ENCODE measurements at regions not wholly inside any gene's neighbourhood (a gene's known extent, or its start where the extent isn't known, plus 50 kb on each side); places are given as distances from the start of the nearest gene placed in this dataset.
"Not testable (repeated sequence)": the region's sequence is repeated elsewhere in the genome, so short reads cannot be mapped to it uniquely, and the experiment has no call there.

- Histone ChIP-seq H3K4me1 (ENCODE audit: control insufficient read depth, insufficient read depth, low read length) (no peaks in the 10 kb centered on the region), H3K27me3 (ENCODE audit: control insufficient read depth, insufficient read depth, low read length) (no peaks in the 10 kb centered on the region), H3K4me3 (ENCODE audit: low read length) (no peak overlapping the region), H3K9me3 (replicated peaks; ENCODE audit: control insufficient read depth, low read depth, low read length) (no peaks in the 10 kb centered on the region), H3K36me3 (ENCODE audit: control insufficient read depth, insufficient read depth, low read length) (no peaks in the 10 kb centered on the region), H3K27ac (ENCODE audit: low read length) (no peak overlapping the region)
- no peak for DNase-seq
- WGBS (ENCODE audit: insufficient coverage) = no CpG with 5 or more reads among the region's 3 CpGs
Measured at GRCh38 chr1:187054862-187055757, 226.4 kb downstream of the PLA2G4A start.

- Histone ChIP-seq H3K4me1 (ENCODE audit: control insufficient read depth, insufficient read depth, low read length) (no peaks in the 10 kb centered on the region), H3K27ac (ENCODE audit: low read length) (no peak overlapping the region), H3K4me3 (ENCODE audit: low read length) (no peak overlapping the region), H3K36me3 (ENCODE audit: control insufficient read depth, insufficient read depth, low read length) (no peaks in the 10 kb centered on the region), H3K27me3 (ENCODE audit: control insufficient read depth, insufficient read depth, low read length) (no peaks in the 10 kb centered on the region), H3K9me3 (replicated peaks; ENCODE audit: control insufficient read depth, low read depth, low read length) (no peaks in the 10 kb centered on the region)
- WGBS (ENCODE audit: insufficient coverage) = no CpG with 5 or more reads among the region's 2 CpGs
- DNase-seq = no peak
Measured at GRCh38 chr1:187063271-187063670, 234.5 kb downstream of the PLA2G4A start.

GRCh38 chr1:187067160-187067559, 238.4 kb downstream of the PLA2G4A start:
- Histone ChIP-seq H3K27ac (ENCODE audit: low read length) (no peak overlapping the region), H3K27me3 (ENCODE audit: control insufficient read depth, insufficient read depth, low read length) (no peaks in the 10 kb centered on the region), H3K9me3 (replicated peaks; ENCODE audit: control insufficient read depth, low read depth, low read length) (no peaks in the 10 kb centered on the region), H3K4me1 (ENCODE audit: control insufficient read depth, insufficient read depth, low read length) (no peaks in the 10 kb centered on the region), H3K36me3 (ENCODE audit: control insufficient read depth, insufficient read depth, low read length) (no peaks in the 10 kb centered on the region), H3K4me3 (ENCODE audit: low read length) (no peak overlapping the region)
- WGBS (ENCODE audit: insufficient coverage) = no CpG with 5 or more reads among the region's 1 CpG
- peak; percentile 11 for DNase-seq

DNA sequence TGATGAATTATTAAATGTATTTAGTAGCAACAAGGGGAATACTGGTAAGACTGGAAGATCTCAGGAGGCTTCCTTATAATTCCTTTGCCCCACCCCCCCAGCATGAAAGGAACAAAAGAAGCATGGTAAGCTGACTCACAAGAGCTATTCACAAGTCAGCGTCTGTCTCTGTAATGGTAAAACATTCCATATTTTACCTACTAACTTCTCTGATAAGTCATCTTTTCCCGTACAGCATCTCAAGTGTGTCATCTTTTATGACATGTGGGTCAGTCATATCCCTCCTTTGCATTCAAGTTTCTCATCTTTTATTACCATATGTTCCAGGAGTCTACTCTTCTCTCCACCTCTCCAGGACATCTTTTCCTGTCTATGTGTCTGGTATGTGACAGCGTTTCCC, 241.3 kb downstream of the PLA2G4A start:
- H3K4me1 ChIP-seq (ENCODE audit: control insufficient read depth, insufficient read depth, low read length) = no peaks in the 10 kb centered on the region
- no peaks in the 10 kb centered on the region for H3K27me3 ChIP-seq (ENCODE audit: control insufficient read depth, insufficient read depth, low read length)
- H3K27ac ChIP-seq (ENCODE audit: low read length) = no peak overlapping the region
- no peak for DNase-seq
- H3K9me3 ChIP-seq (replicated peaks; ENCODE audit: control insufficient read depth, low read depth, low read length) = no peaks in the 10 kb centered on the region
- WGBS (ENCODE audit: insufficient coverage) = 43% methylated on average over 1 of the region's 3 CpGs
- H3K4me3 ChIP-seq (ENCODE audit: low read length) = no peak overlapping the region
- H3K36me3 ChIP-seq (ENCODE audit: control insufficient read depth, insufficient read depth, low read length) = no peaks in the 10 kb centered on the region

GRCh38 chr1:187072262-187073034, 243.7 kb downstream of the PLA2G4A start:
- peak overlapping the region; percentile 13 for H3K4me3 ChIP-seq (ENCODE audit: low read length)
- not testable (repeated sequence) for H3K9me3 ChIP-seq (replicated peaks; ENCODE audit: control insufficient read depth, low read depth, low read length); H3K27me3 ChIP-seq (ENCODE audit: control insufficient read depth, insufficient read depth, low read length); H3K27ac ChIP-seq (ENCODE audit: low read length); DNase-seq; H3K4me1 ChIP-seq (ENCODE audit: control insufficient read depth, insufficient read depth, low read length); H3K36me3 ChIP-seq (ENCODE audit: control insufficient read depth, insufficient read depth, low read length)
- 73% methylated on average over 17 of the region's 29 CpGs for WGBS (ENCODE audit: insufficient coverage)

- 49% methylated on average over 10 of the region's 13 CpGs for WGBS (ENCODE audit: insufficient coverage)
- H3K4me3 ChIP-seq (ENCODE audit: low read length) = peak overlapping the region; percentile 13
Measured at GRCh38 chr1:187073035-187073560, 244.3 kb downstream of the PLA2G4A start.

GRCh38 chr1:187073634-187074245, 245.0 kb downstream of the PLA2G4A start:
- not testable (repeated sequence) for H3K27ac ChIP-seq (ENCODE audit: low read length); H3K4me3 ChIP-seq (ENCODE audit: low read length); H3K36me3 ChIP-seq (ENCODE audit: control insufficient read depth, insufficient read depth, low read length); DNase-seq; H3K27me3 ChIP-seq (ENCODE audit: control insufficient read depth, insufficient read depth, low read length); H3K4me1 ChIP-seq (ENCODE audit: control insufficient read depth, insufficient read depth, low read length); H3K9me3 ChIP-seq (replicated peaks; ENCODE audit: control insufficient read depth, low read depth, low read length)
- WGBS (ENCODE audit: insufficient coverage) = 96% methylated on average over 23 of the region's 35 CpGs

More at GRCh38 chr1:187073035-187073560, 244.3 kb downstream of the PLA2G4A start:
- not testable (repeated sequence) for H3K27ac ChIP-seq (ENCODE audit: low read length); H3K9me3 ChIP-seq (replicated peaks; ENCODE audit: control insufficient read depth, low read depth, low read length); DNase-seq; H3K36me3 ChIP-seq (ENCODE audit: control insufficient read depth, insufficient read depth, low read length); H3K27me3 ChIP-seq (ENCODE audit: control insufficient read depth, insufficient read depth, low read length); H3K4me1 ChIP-seq (ENCODE audit: control insufficient read depth, insufficient read depth, low read length)

GRCh38 chr1:187074445-187075048, 245.8 kb downstream of the PLA2G4A start:
- Histone ChIP-seq H3K36me3 (ENCODE audit: control insufficient read depth, insufficient read depth, low read length) (no peaks in the 10 kb centered on the region), H3K4me1 (ENCODE audit: control insufficient read depth, insufficient read depth, low read length) (no peaks in the 10 kb centered on the region), H3K27ac (ENCODE audit: low read length) (no peak overlapping the region), H3K27me3 (ENCODE audit: control insufficient read depth, insufficient read depth, low read length) (no peaks in the 10 kb centered on the region), H3K9me3 (replicated peaks; ENCODE audit: control insufficient read depth, low read depth, low read length) (no peaks in the 10 kb centered on the region), H3K4me3 (ENCODE audit: low read length) (no peak overlapping the region)
- no peak for DNase-seq
- WGBS (ENCODE audit: insufficient coverage) = 93% methylated on average over 9 of the region's 10 CpGs

- no CpG with 5 or more reads among the region's 2 CpGs for WGBS (ENCODE audit: insufficient coverage)
- Histone ChIP-seq H3K27me3 (ENCODE audit: control insufficient read depth, insufficient read depth, low read length) (no peaks in the 10 kb centered on the region), H3K27ac (ENCODE audit: low read length) (no peak overlapping the region), H3K4me3 (ENCODE audit: low read length) (no peak overlapping the region), H3K9me3 (replicated peaks; ENCODE audit: control insufficient read depth, low read depth, low read length) (no peaks in the 10 kb centered on the region), H3K4me1 (ENCODE audit: control insufficient read depth, insufficient read depth, low read length) (no peaks in the 10 kb centered on the region), H3K36me3 (ENCODE audit: control insufficient read depth, insufficient read depth, low read length) (no peaks in the 10 kb centered on the region)
- no peak for DNase-seq
Measured at GRCh38 chr1:187076922-187077321, 248.2 kb downstream of the PLA2G4A start.

Measured in muscle of leg (tissue), 3 donors.